Hepatocyte (in vitro differentiated cells): ENCODE measurements at regions not wholly inside any gene's neighbourhood (a gene's known extent, or its start where the extent isn't known, plus 50 kb on each side); places are given as distances from the start of the nearest gene placed in this dataset.

ENCODE experiments used
- CTCF ChIP-seq: fragments of 200-600 bp; sonication (generic); IDR thresholded peaks from 2 replicates; pipeline ENCODE4 v1.5.1; 2016; ENCODE audit warnings: antibody characterized with exemption, mild to moderate bottlenecking; ENCODE audit not compliant: poor library complexity
- EZH2 ChIP-seq: fragments of 200-600 bp; sonication (generic); IDR thresholded peaks from 2 replicates; pipeline ENCODE4 v1.6.1; 2016; ENCODE audit warnings: antibody characterized with exemption, mild to moderate bottlenecking, borderline replicate concordance
- EZH2phosphoT487 ChIP-seq: fragments of 200-600 bp; sonication (generic); IDR thresholded peaks from one replicate; pipeline ENCODE4 v1.6.1; 2018; ENCODE audit warnings: antibody characterized with exemption, mild to moderate bottlenecking, low read depth, moderate library complexity; ENCODE audit not compliant: unreplicated experiment, severe bottlenecking

GRCh38 chr2:173456960-173457359 lies 102.3 kb downstream of the CDCA7 start:
- TF ChIP-seq CTCF (no peak), EZH2phosphoT487 (no peak), EZH2 (no peak)
